Central memory CD8-positive, alpha-beta T cell (primary cell): ENCODE measurements at regions not wholly inside any gene's neighbourhood (a gene's known extent, or its start where the extent isn't known, plus 50 kb on each side); places are given as distances from the start of the nearest gene placed in this dataset.
"Not testable (repeated sequence)": the region's sequence is repeated elsewhere in the genome, so short reads cannot be mapped to it uniquely, and the experiment has no call there.

ENCODE experiments used
- ATAC-seq: fragments of 150-1000 bp; cut with Tn5 transposase; replicated peaks from 2 replicates; pipeline ENCODE4 v1.10.0; 2022; ENCODE audit warnings: mild to moderate bottlenecking, moderate FRiP score, moderate number of reproducible peaks; ENCODE audit not compliant: poor library complexity, severe bottlenecking; ENCODE audit errors: extremely low read depth
- DNase-seq, 2 donors: peaks; one replicate each; pipeline ENCODE4 v3.0.0; 2021; ENCODE audit warnings: low spot score in 2 of 2
- H3K27ac Mint-ChIP-seq: one replicate; pipeline ENCODE4 v1.8.0; 2022; ENCODE audit warnings: low read depth, mild to moderate bottlenecking, moderate library complexity, mixed read lengths
- H3K27me3 Mint-ChIP-seq: one replicate; pipeline ENCODE4 v1.8.0; 2022; ENCODE audit warnings: mixed read lengths
- H3K36me3 Mint-ChIP-seq: one replicate; pipeline ENCODE4 v1.8.0; 2022; ENCODE audit warnings: mild to moderate bottlenecking, moderate library complexity, mixed read lengths; ENCODE audit not compliant: insufficient read depth
- H3K4me1 Mint-ChIP-seq: one replicate; pipeline ENCODE4 v1.8.0; 2022; ENCODE audit warnings: mixed read lengths
- H3K4me3 Mint-ChIP-seq: one replicate; pipeline ENCODE4 v1.8.0; 2022; ENCODE audit warnings: mild to moderate bottlenecking, moderate library complexity, mixed read lengths
- H3K9me3 Mint-ChIP-seq: one replicate; pipeline ENCODE4 v1.8.0; 2022; ENCODE audit warnings: mixed read lengths

DNA sequence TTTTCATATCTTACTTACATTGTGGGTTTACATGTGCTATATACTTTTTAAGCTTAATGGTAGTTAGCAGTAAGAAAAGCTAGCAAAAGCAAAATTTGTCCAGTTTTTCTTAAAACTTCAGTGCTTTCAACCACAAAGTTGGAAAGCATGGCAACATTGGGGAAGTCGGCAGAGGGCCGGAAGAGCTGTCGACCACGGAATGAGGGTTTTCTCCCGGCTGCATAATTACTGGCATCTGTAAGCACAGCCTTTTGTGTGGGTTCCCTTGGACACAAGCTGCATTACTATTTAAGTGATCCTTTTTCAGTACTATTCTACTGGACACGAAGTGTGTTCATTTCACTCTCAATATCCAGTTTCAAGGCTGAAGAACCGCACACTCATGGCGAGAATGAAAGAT, 560.4 kb downstream of the ANKRD50 start:
- no peak overlapping the region for H3K27ac Mint-ChIP-seq

GRCh38 chr4:124155239-124155638, 557.3 kb downstream of the ANKRD50 start:
- DNase-seq (no peak), ATAC-seq (no peak)
- H3K27ac Mint-ChIP-seq, result no peak overlapping the region
- H3K27me3 Mint-ChIP-seq, result no peaks in the 10 kb centered on the region
- H3K9me3 Mint-ChIP-seq, result peaks cover 29% of the 10 kb centered on the region
- peaks cover 3% of the 10 kb centered on the region for H3K36me3 Mint-ChIP-seq
- H3K4me1 Mint-ChIP-seq, result no peaks in the 10 kb centered on the region
- H3K4me3 Mint-ChIP-seq, result no peak overlapping the region

More for the DNA sequence above, 560.4 kb downstream of the ANKRD50 start:
- peaks cover 21% of the 10 kb centered on the region for H3K9me3 Mint-ChIP-seq
- H3K27me3 Mint-ChIP-seq, result no peaks in the 10 kb centered on the region
- no peaks in the 10 kb centered on the region for H3K4me1 Mint-ChIP-seq
- H3K36me3 Mint-ChIP-seq, result no peaks in the 10 kb centered on the region
- DNase-seq, result no peak
- H3K4me3 Mint-ChIP-seq, result no peak overlapping the region
- ATAC-seq, result no peak

GRCh38 chr4:124157396-124158083, 555.0 kb downstream of the ANKRD50 start:
- ATAC-seq (no peak), DNase-seq (no peak)
- no peak overlapping the region for H3K27ac Mint-ChIP-seq
- H3K4me3 Mint-ChIP-seq, result no peak overlapping the region
- H3K9me3 Mint-ChIP-seq, result peaks cover 22% of the 10 kb centered on the region
- no peaks in the 10 kb centered on the region for H3K4me1 Mint-ChIP-seq
- peaks cover 3% of the 10 kb centered on the region for H3K36me3 Mint-ChIP-seq
- H3K27me3 Mint-ChIP-seq, result no peaks in the 10 kb centered on the region

GRCh38 chr4:124163401-124163800, 549.1 kb downstream of the ANKRD50 start:
- Mint-ChIP-seq H3K36me3 (peaks cover 3% of the 10 kb centered on the region), H3K4me1 (no peaks in the 10 kb centered on the region), H3K27me3 (no peaks in the 10 kb centered on the region), H3K4me3 (no peak overlapping the region), H3K27ac (no peak overlapping the region), H3K9me3 (peaks cover 18% of the 10 kb centered on the region)
- DNase-seq (no peak), ATAC-seq (no peak)

DNA sequence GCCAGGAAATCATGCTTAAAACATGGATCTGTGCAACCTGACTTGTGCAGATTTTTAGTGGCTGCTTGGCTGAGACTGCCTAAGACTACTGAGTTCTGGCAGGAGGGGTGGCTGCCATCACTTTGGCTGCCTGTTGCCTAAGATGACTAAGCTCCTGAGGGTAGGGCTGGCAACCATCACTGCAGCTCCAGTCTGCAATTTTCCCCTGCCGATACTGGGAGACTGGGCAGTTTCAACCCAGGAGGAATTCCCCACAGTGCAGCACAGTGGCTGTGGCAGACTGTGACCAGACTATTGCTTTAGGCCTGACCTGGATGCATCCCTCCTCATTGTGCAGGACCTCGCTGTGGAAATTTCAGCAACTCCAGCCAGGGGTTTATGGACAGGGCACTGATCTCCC, 544.9 kb downstream of the ANKRD50 start:
- Mint-ChIP-seq H3K36me3 (no peaks in the 10 kb centered on the region), H3K9me3 (peaks cover 28% of the 10 kb centered on the region), H3K27ac (no peak overlapping the region), H3K4me1 (no peaks in the 10 kb centered on the region), H3K4me3 (no peak overlapping the region), H3K27me3 (no peaks in the 10 kb centered on the region)
- ATAC-seq (no peak), DNase-seq (no peak)

DNA sequence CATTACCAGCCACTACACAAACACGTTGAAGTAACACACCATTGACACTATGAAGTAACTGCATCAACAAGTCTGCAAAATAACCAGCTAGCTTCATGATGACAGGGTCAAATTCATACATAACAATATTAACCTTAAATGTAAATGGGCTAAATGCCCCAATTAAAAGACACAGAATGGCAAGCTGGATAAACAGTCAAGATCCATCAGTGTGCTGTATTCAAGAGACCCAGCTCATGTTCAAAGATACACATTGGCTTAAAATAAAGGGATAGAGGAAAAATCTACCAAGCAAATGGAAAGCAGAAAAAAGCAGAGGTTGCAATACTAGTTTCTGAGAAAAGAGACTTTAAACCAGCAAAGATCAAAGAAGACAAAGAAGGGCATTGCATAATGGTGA, 543.0 kb downstream of the ANKRD50 start:
- ATAC-seq, DNase-seq, H3K4me3 Mint-ChIP-seq, H3K27ac Mint-ChIP-seq, H3K36me3 Mint-ChIP-seq, H3K27me3 Mint-ChIP-seq, H3K4me1 Mint-ChIP-seq: not testable (repeated sequence)
- peaks cover 34% of the 10 kb centered on the region for H3K9me3 Mint-ChIP-seq

GRCh38 chr4:124173912-124174311, 538.6 kb downstream of the ANKRD50 start:
- Mint-ChIP-seq H3K27me3 (no peaks in the 10 kb centered on the region), H3K9me3 (peaks cover 31% of the 10 kb centered on the region)
- ATAC-seq, result no peak

DNA sequence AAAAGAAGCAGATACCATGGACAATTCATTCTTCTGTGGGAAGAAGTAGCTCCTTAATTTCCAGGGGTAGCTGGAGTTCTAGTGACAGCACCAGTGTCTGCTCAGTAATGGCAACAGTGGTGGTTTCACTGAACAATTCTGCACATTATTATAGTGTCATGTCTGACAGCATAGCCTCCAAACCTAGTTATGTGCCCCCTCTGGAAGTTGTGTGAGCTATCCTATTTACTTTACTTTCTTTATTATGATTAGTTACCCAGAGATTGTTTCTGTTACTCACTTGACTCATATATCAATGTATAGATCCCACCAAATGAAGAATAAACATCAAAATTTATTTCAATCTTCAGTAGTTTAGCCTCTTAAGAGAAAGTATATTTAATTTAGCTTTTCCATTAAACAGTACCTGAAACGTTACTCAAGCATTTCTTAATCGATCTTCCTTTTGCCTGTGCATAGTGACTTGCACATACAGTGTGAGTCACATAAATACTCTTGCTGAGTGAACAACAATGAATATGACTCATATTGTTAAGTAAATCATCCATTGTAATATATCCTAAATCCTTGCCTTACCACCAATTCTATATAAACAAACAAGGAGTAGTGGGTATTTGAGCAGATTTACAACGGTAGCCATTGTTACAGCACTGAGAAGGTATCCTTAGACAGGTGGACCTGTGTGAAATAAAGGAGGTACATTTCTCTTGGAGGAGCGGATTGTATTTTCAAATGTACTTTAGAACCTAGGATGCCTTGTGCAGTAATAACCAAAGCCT, 534.7 kb downstream of the ANKRD50 start:
- Mint-ChIP-seq H3K36me3 (no peaks in the 10 kb centered on the region), H3K27me3 (no peaks in the 10 kb centered on the region), H3K9me3 (peaks cover 29% of the 10 kb centered on the region), H3K27ac (no peak overlapping the region), H3K4me3 (no peak overlapping the region), H3K4me1 (no peaks in the 10 kb centered on the region)
- ATAC-seq (no peak), DNase-seq (no peak)

More at GRCh38 chr4:124173912-124174311, 538.6 kb downstream of the ANKRD50 start:
- no peaks in the 10 kb centered on the region for H3K4me1 Mint-ChIP-seq
- H3K36me3 Mint-ChIP-seq, result no peaks in the 10 kb centered on the region
- H3K4me3 Mint-ChIP-seq, result no peak overlapping the region
- no peak overlapping the region for H3K27ac Mint-ChIP-seq
- no peak for DNase-seq

- Mint-ChIP-seq H3K27me3 (no peaks in the 10 kb centered on the region), H3K27ac (no peak overlapping the region), H3K4me3 (no peak overlapping the region), H3K4me1 (no peaks in the 10 kb centered on the region), H3K9me3 (peaks cover 23% of the 10 kb centered on the region), H3K36me3 (no peaks in the 10 kb centered on the region)
- ATAC-seq (no peak), DNase-seq (no peak)
These were observed 534.0 kb downstream of the ANKRD50 start for GRCh38 chr4:124178449-124179021.

GRCh38 chr4:124179506-124180186, 532.9 kb downstream of the ANKRD50 start:
- H3K27me3 Mint-ChIP-seq, result no peaks in the 10 kb centered on the region
- ATAC-seq (no peak), DNase-seq (no peak)
- H3K9me3 Mint-ChIP-seq, result peaks cover 18% of the 10 kb centered on the region
- H3K4me1 Mint-ChIP-seq, result no peaks in the 10 kb centered on the region
- H3K27ac Mint-ChIP-seq, result no peak overlapping the region
- no peak overlapping the region for H3K4me3 Mint-ChIP-seq
- H3K36me3 Mint-ChIP-seq, result no peaks in the 10 kb centered on the region

- no peak for ATAC-seq
- H3K27ac Mint-ChIP-seq, result no peak overlapping the region
- no peaks in the 10 kb centered on the region for H3K36me3 Mint-ChIP-seq
- H3K4me3 Mint-ChIP-seq, result no peak overlapping the region
- H3K27me3 Mint-ChIP-seq, result no peaks in the 10 kb centered on the region
- peaks cover 13% of the 10 kb centered on the region for H3K9me3 Mint-ChIP-seq
- DNase-seq, result no peak
- H3K4me1 Mint-ChIP-seq, result no peaks in the 10 kb centered on the region
These were observed 531.5 kb downstream of the ANKRD50 start for GRCh38 chr4:124181039-124181438.

GRCh38 chr4:124183231-124183630, 529.3 kb downstream of the ANKRD50 start:
- H3K9me3 Mint-ChIP-seq, result peaks cover 13% of the 10 kb centered on the region
- H3K4me1 Mint-ChIP-seq, result no peaks in the 10 kb centered on the region
- H3K4me3 Mint-ChIP-seq, result no peak overlapping the region
- ATAC-seq (no peak), DNase-seq (no peak)
- no peaks in the 10 kb centered on the region for H3K27me3 Mint-ChIP-seq
- H3K27ac Mint-ChIP-seq, result no peak overlapping the region
- no peaks in the 10 kb centered on the region for H3K36me3 Mint-ChIP-seq
